Panc1 (cell line): ENCODE measurements at regions not wholly inside any gene's neighbourhood (a gene's known extent, or its start where the extent isn't known, plus 50 kb on each side); places are given as distances from the start of the nearest gene placed in this dataset.

ENCODE experiments used
- POLR2AphosphoS5 ChIP-seq: IDR thresholded peaks from 2 replicates; pipeline ENCODE4 v1.6.1; 2012; ENCODE audit warnings: mild to moderate bottlenecking, low read depth, low read length, moderate library complexity
- TF ChIP-seq, protein P1 (sequence below), 2 experiments: IDR thresholded peaks; 2 replicates each; pipeline ENCODE4 v1.6.1; 2011 to 2012; ENCODE audit warnings: low read depth in 2 of 2, control low read depth in 1 of 2, low read length in 1 of 2, mild to moderate bottlenecking in 1 of 2, moderate library complexity in 1 of 2; ENCODE audit not compliant: insufficient read depth in 1 of 2

DNA sequence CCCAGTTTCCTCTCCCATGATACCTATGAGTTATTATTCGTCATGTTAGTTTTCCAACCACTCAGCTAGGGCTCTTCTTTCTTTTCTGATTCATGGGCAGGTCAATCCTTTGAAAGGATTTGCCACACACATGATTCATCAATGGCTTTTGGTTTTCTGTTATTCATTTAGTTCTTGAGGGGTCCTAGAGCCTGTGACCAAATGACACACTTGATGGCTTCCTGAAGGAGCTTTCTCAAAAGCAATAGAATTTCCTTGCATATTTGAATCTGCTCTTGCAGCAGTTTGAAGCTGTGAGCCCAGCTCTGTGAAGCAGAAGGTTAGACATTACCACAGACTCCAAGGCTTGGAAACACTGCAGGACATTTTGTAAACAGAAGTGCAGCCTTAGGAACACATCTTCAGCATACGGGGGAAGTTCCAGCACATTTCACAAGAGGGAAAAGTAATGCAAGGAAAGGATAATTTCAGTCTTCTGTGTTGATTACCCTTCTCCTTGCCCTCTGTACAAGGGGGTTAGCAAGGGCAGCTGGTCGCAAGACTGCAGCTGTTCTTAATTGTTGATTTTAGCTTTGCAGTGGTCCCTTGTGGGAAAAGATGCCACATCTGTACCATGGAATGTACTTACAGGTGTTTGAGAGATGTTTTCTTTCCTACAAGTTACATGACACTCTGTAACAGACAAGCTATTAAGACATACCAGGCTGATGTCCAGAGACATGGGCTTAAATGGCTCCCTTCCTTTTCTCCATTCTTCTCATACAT is 338.6 kb downstream of the KCNRG start:
- TF ChIP-seq, protein P1, sequence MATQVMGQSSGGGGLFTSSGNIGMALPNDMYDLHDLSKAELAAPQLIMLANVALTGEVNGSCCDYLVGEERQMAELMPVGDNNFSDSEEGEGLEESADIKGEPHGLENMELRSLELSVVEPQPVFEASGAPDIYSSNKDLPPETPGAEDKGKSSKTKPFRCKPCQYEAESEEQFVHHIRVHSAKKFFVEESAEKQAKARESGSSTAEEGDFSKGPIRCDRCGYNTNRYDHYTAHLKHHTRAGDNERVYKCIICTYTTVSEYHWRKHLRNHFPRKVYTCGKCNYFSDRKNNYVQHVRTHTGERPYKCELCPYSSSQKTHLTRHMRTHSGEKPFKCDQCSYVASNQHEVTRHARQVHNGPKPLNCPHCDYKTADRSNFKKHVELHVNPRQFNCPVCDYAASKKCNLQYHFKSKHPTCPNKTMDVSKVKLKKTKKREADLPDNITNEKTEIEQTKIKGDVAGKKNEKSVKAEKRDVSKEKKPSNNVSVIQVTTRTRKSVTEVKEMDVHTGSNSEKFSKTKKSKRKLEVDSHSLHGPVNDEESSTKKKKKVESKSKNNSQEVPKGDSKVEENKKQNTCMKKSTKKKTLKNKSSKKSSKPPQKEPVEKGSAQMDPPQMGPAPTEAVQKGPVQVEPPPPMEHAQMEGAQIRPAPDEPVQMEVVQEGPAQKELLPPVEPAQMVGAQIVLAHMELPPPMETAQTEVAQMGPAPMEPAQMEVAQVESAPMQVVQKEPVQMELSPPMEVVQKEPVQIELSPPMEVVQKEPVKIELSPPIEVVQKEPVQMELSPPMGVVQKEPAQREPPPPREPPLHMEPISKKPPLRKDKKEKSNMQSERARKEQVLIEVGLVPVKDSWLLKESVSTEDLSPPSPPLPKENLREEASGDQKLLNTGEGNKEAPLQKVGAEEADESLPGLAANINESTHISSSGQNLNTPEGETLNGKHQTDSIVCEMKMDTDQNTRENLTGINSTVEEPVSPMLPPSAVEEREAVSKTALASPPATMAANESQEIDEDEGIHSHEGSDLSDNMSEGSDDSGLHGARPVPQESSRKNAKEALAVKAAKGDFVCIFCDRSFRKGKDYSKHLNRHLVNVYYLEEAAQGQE (IDR thresholded peaks at IDR 0.05; ENCODE audit: insufficient read depth in 1 of 2, low read depth in 2 of 2, low read length in 1 of 2), result no peak
- no peak for TF ChIP-seq POLR2AphosphoS5
